Stromal cell of bone marrow (primary cell): ENCODE measurements at regions not wholly inside any gene's neighbourhood (a gene's known extent, or its start where the extent isn't known, plus 50 kb on each side); places are given as distances from the start of the nearest gene placed in this dataset.

Experiments used
- DNase-seq: peaks from one replicate; pipeline ENCODE4 v3.0.0-alpha.2; 2012; ENCODE audit warnings: low read depth

GRCh38 chr2:217443601-217444000, 559.2 kb downstream of the TNS1 start:
- DNase-seq: no peak

GRCh38 chr2:217440000-217440399, 562.8 kb downstream of the TNS1 start:
- DNase-seq: no peak

GRCh38 chr2:217438821-217439220, 564.0 kb downstream of the TNS1 start:
- no peak for DNase-seq

- no peak for DNase-seq
Observed at GRCh38 chr2:217438136-217438535, 564.7 kb downstream of the TNS1 start.

- DNase-seq: no peak
Observed at GRCh38 chr2:217437290-217437870, 565.4 kb downstream of the TNS1 start.

GRCh38 chr2:217436386-217436785, 566.4 kb downstream of the TNS1 start:
- DNase-seq: no peak

- DNase-seq: peak; percentile 95
Observed at GRCh38 chr2:217434180-217434975, 568.4 kb downstream of the TNS1 start.

GRCh38 chr2:217433522-217433921, 569.3 kb downstream of the TNS1 start:
- no peak for DNase-seq

- no peak for DNase-seq
Observed at GRCh38 chr2:217431577-217432269, 571.1 kb downstream of the TNS1 start.

GRCh38 chr2:217430916-217431576, 571.2 kb upstream of the TNP1 start:
- DNase-seq: peak; percentile 45

- DNase-seq: no peak
Observed at GRCh38 chr2:217429981-217430500, 570.2 kb upstream of the TNP1 start.

GRCh38 chr2:217421834-217422233, 562.0 kb upstream of the TNP1 start:
- no peak for DNase-seq

GRCh38 chr2:217420854-217421253, 561.0 kb upstream of the TNP1 start:
- no peak for DNase-seq

GRCh38 chr2:217419055-217419671, 559.3 kb upstream of the TNP1 start:
- DNase-seq: no peak

- DNase-seq: no peak
Observed at GRCh38 chr2:217418544-217418943, 558.7 kb upstream of the TNP1 start.

GRCh38 chr2:217418090-217418489, 558.2 kb upstream of the TNP1 start:
- no peak for DNase-seq

GRCh38 chr2:217417536-217417935, 557.7 kb upstream of the TNP1 start:
- no peak for DNase-seq

- no peak for DNase-seq
Observed at GRCh38 chr2:217415316-217415715, 555.5 kb upstream of the TNP1 start.

- DNase-seq: no peak
Observed at GRCh38 chr2:217414429-217414828, 554.6 kb upstream of the TNP1 start.

GRCh38 chr2:217413193-217413592, 553.3 kb upstream of the TNP1 start:
- peak; percentile 83 for DNase-seq

- DNase-seq: no peak
Observed at GRCh38 chr2:217412721-217413120, 552.9 kb upstream of the TNP1 start.

- no peak for DNase-seq
Observed at GRCh38 chr2:217412277-217412676, 552.4 kb upstream of the TNP1 start.
